Activated CD4-positive, alpha-beta T cell treated with anti-CD3 and anti-CD28 coated beads for 1 hour (primary cell): ENCODE measurements at regions not wholly inside any gene's neighbourhood (a gene's known extent, or its start where the extent isn't known, plus 50 kb on each side); places are given as distances from the start of the nearest gene placed in this dataset.

Source experiments
- DNase-seq: peaks from one replicate; pipeline ENCODE4 v3.0.0-alpha.2; 2020

DNA sequence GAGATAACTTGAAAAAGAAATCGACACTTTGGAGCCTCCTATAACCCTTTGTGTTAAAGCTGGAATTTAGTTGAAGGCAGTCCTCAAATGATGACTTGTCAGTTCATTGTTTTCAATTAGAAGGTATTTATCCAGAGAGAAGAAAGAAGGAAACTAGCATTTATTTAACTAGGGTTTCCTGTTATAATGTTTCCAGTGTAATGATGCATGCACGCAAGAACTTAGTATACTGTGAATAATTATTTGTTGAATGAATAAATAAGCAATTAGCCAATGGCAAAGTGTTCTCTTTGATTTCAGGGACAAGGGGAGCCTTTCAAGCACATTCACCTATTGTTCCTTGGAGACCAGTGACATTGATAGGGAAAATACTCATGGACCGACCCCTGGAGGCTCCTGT, 307.4 kb downstream of the KLF5 start:
- DNase-seq: no peak

DNA sequence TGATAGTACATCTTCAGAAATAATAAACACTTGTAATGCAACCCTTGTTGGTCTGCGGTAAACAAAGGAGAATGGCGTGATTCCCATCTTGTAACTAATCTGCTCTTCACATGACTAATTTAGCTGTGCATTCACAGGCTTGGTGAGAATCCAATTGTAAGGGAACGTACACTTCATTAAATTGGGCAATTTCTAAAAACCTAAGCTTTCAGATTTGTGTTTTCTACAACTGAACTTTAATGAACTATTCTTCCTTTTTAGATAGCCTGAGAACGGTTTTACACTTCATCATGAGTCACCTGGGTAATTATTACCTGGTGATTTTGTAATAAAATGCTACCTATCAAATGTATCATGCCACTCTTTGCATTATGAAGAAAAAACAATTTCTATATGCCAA, 306.9 kb downstream of the KLF5 start:
- no peak for DNase-seq

DNA sequence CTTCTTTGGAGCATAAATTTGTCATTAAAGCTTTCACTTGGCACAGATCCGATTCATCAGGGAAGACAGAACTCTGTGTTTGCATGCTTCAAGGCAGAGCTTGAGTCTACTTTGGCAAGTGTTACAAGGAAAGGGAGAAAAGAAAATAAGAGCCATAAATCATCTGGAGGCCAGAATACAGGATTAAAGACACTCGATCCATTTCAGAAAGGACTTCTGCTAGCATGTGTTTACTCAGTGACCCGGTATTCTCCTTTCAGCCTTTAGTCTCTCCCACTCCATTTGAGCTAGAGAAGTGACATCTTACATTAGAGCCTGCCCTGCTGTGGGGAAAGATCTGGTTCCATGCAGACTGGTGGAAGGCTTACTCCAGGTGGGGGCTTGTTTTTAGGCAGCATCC, 306.4 kb downstream of the KLF5 start:
- DNase-seq: no peak

DNA sequence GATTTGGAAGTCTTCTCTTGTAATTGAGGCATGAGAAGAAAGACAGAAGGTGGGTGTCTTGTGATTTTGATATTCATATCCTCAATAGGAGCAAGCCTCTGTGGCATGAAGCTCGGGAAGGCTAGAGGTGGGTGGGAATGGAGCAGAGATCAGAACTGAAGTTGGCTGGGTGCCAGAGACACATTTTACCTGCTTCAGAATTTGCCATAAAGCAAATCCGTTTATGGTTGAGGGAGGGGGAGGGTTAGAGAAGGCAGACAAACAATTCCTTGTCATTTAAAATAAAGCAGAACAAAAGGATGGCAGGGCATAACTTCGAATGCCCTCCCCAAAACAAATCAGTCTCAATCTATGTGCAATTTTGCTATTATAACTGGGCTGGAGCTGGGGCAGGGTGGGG, 305.9 kb downstream of the KLF5 start:
- no peak for DNase-seq

DNA sequence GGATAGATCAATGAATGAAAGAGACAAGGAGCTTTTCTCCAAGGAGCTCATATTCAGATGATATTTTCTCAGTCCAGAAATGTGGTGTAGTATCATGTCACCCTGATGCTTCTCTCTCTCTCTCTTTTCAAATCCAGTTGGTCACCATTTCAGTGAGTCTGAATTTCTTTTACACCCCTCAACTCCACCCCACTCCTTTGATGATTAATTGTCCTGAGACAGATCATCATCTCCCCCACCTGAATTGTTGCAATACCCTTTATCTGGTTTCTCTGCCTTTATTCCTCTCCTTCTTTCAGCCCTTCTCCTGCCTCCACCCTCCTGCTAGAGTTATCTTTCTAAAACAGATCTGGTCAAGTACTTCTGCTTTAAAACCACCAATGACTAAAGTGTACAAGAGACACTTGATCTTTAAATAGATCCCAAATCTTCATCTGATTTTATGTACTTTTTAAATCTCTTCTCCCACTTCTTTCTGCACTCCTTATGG, 299.8 kb downstream of the KLF5 start:
- DNase-seq: no peak

DNA sequence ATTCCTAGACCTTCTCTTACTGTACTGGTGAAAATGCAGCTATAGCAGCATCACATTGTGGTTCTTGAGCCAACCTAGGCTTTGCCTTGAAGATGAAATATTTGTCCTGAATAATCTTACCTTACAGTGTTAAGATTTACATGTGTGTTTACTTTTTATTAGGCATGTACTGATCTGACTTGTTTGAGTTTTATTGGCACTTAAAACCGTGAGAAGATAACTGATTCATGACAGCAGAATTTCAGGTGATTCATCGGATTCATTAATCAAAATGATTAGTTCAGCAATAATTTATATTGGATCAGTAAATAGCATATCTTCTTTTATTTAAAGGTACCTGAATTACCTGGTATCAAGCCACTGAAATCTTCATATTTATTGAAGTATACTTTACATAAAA, 296.3 kb downstream of the KLF5 start:
- no peak for DNase-seq

DNA sequence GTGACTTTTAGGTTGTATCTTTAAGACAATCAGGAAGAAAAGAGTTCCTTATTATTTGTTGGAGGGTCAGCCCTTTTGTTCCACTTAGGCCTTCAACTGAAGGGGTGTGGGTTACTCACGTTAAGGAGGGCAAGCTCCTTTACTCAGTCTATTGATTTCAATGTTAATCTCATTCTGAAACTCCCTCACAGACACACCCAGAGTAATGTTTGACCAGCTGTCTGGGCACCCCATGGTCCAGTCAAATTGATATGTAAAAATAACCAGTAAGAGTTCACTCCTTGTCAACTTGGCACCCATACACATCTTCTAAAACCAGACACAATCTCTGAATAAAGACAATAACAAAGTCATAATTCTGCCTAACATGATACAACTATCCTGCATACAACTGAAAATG, 292.9 kb downstream of the KLF5 start:
- no peak for DNase-seq

DNA sequence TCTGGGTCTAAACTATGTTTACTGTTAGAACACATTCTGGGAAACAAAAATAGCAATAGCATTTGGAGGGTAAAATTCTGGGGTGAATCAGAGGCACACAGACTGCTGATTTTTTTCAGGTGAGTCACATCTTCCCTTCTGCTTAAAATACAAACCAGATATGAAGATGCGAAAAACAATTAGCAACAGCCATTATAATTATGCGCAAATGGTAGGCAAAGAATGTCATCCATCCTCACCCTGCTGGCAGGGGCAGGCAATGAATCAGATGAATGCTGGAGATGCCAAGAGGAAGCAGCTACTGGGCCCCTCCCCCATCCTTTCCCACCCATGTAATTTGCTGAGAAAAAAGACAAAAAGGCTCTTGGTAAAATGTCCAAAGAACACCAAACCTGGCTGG, 282.9 kb downstream of the KLF5 start:
- DNase-seq: no peak

DNA sequence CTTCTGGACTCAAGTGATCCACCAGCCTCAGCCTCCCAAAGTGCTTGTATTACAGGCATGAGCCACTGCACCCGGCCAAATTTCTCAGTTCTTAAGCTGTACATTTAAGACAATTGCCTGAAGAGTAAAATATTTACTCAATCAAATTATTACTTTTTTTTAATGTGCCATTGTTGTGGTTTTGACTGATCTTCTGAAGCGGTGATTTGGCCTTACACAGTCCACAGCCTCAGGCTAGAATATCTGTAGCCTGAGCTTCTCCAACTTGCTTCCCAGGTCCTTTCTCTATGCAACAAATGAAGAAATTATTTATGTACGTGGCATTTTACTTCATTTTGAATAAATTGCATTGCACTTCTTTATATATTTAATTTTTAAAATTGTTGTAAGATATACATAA, 281.3 kb downstream of the KLF5 start:
- DNase-seq: no peak

DNA sequence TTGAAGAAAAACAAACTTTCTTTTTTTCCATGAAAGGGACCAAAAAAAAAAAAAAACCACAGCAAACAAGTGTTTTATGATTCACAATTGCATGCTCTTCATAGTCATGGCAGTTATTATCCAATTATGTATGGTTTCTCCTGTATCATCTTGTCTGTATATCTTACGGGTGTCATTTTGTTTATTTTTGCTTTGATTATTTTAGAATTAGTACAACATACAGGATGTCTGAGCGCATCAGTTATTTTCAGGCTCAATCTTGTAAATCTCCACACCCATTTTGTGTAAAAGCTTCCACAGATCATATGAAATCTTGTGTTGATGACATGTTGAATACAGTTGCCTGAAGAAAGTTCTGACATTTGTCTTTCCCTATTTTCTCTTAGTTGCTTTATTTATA, 280.3 kb downstream of the KLF5 start:
- no peak for DNase-seq

DNA sequence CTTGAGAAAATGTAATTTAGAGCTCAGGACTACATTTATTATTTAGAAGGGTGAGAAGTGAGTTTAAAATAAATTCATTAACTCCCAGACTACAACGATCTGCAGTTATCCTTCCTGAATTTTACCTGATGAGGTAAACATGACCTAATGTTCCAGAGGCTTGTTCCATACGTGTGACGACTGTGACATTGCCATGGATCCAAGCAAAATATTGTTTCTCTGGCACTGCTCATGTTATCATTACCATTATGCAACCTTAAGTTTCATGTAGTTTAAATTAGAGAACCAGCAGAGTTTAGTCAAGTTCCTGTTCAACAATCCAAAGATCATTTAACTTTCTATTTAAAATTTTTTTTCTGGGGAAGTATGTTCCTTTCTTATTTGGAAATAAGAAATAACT, 279.6 kb downstream of the KLF5 start:
- no peak for DNase-seq

DNA sequence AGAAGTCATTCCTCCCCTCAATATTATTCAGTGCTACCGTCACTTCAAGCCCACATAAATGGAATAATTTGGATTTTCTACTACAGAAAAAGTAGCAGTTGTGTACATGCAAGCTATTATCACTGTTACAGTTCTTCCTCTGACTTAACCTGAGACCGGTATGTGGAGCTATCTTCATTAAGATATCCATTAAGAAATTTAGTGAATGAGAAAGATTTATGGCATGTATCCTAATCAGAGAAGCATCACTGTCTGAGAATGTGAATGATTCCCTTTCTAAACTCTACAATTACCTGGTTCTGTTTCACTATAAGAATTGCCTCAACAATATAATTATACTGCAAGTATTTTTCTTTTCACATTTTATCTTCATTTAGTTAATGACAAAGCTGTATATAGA, 278.7 kb downstream of the KLF5 start:
- no peak for DNase-seq

DNA sequence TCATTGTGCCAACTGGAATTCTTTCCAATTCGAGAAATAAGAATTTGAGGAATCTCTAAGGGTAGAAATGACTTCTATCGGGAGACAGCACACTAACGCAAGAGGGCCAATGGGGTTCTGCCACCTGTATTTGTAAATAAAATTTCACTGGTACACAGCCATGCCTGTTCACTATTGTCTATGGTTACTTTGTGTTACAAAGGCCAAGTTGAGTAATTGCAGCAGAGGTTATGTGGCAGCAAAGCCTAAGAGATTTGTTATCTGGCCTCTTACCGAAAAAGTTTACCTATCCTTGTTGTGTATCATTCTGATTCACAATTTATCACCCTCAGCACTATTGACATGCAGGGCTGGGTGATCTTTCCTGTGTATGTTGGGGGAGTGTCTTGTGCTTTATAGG, 278.0 kb downstream of the KLF5 start:
- no peak for DNase-seq

DNA sequence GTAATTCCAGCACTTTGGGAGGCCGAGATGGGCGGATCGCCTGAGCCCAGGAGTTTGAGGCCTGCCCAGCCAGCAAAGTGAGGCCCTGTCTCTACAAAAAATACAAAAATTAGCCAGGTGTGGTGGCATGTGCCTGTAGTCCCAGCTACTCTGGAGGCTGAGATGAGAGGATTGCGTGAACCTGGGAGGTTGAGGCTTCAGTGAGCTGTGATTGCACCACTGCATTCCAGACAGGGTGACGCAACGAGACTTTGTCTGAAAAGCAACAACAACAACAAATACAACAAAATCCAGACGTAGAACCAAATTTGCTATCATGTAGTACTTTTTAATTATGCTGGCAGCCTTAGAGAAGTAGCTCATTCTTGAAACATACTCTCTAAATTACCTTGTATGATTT, 277.1 kb downstream of the KLF5 start:
- DNase-seq: no peak

DNA sequence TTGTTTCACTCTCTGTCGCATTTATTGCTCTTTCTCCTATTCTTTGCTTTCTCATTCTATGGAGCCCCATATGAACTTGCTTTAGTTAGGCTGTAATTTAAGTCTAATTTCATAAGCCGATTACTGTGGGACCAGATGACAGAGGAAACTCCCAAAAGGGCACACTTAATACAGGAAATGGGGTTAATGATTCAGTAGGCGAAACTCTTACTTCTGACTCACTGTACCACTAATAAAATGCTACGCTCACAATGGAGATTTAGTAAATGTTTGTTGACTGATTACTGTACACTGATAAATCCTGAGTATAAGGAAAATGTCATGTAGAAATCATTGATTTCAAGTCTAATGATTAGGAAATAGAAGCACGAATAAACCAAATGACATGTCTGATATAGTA, 276.4 kb downstream of the KLF5 start:
- no peak for DNase-seq

DNA sequence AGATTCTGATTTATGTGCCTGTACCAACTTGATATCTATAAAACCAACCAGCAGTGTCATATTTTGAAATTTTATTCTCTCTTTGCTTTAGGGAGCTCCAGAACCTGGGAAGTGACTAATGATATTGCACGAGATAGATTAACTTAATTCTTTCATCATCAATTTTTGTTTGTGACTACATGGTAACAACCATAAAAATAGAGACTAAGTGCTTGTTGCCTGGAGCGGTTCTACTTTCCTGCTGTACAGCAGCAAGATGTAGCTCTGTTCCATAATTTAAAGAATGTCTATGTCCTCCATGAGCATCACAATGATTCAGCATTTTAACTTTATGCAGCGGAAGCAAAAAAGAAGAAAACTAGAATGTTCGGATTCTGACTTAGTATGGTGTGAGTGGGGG, 275.6 kb downstream of the KLF5 start:
- no peak for DNase-seq

DNA sequence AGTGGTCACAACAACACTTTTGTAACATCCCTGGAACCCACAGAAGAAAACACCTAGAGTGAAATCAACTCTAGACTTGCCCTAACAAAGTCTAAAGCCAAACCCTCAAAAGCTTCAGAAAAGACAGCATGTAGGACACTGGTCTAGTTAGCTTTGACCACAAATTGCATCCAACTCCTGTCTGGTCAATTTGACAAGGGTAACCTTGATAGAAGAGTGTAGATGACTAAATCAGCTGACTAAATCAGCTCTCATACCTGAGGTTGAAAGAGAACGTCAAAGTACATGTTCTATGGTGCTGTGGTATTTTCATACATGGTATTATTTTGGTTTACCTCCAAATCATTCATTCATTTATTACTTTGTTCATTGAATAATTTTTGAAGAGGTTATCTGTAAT, 272.8 kb downstream of the KLF5 start:
- DNase-seq: no peak

DNA sequence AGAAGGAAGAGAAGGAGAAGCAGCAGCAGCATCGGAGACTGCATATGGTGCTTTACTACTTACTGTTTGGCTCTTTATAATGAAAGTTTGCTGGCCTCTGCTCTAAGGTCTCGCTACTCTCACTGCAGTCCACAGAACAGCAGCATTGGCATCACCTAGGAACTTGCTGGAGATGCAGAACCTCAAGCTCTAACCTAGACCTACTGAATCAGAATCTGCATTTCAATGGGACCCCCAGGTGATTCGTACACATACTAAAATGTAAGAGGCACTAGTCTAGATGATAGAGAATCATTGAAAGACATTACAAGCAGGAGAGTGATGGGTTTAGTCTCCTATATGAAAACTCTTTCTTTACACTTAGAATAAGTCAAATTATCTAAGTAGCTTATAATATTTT, 270.6 kb downstream of the KLF5 start:
- no peak for DNase-seq

DNA sequence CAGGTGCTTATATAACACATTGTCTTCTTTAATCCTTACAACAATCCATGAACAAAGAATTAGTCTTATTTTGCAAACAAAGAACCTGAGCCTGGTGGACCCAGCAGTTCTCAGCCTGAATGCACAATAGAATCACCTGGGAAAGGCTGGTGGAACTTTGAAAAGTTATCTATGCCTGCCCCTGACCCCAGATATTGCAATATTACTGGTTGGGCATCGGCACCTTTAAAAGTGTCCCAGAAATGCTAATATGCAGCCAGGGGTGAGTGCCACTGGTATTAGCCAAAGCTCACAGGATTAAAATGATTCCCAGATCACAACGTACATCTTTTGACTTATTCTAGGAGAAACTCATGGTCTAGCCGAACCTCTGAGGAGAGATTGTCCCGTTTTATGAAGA, 268.8 kb downstream of the KLF5 start:
- DNase-seq: no peak

DNA sequence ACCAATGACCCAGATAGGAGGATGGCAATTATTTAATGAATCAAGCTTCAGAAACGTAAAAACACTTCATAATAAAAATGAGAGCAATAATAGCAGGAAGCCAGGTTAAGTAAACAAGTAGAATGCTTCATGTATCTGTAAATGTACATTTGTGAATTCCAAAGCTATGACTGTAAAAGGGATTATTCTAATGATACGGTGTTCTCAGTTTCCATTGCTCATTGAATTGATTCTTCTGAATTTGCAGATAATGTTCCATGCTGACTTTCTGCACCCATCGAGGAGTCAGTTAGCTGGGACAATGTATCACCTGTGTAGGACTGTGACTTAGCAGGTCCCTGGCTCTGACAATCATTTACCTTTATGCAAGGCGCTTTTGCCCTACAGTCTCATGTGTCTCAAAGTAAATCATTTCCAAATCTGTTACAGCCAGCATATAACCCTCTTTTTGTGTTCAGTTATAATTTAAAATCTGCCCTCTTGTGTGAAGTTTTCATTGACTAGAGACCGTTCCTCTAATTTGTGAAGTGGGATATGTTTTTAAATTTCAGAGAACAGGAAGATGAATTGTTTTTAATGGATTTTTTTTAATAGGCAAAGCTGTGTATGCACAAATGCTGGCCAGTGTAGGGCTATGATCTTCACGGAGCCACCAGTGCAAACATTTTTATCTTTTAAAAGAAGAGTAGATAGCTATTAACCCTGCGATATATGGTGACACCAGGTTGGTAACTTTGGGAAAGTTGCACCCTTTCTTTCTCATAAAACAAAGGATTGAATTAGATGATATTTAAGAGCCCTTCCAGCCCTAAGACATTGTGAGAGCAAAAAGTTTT, 267.1 kb downstream of the KLF5 start:
- DNase-seq: no peak

DNA sequence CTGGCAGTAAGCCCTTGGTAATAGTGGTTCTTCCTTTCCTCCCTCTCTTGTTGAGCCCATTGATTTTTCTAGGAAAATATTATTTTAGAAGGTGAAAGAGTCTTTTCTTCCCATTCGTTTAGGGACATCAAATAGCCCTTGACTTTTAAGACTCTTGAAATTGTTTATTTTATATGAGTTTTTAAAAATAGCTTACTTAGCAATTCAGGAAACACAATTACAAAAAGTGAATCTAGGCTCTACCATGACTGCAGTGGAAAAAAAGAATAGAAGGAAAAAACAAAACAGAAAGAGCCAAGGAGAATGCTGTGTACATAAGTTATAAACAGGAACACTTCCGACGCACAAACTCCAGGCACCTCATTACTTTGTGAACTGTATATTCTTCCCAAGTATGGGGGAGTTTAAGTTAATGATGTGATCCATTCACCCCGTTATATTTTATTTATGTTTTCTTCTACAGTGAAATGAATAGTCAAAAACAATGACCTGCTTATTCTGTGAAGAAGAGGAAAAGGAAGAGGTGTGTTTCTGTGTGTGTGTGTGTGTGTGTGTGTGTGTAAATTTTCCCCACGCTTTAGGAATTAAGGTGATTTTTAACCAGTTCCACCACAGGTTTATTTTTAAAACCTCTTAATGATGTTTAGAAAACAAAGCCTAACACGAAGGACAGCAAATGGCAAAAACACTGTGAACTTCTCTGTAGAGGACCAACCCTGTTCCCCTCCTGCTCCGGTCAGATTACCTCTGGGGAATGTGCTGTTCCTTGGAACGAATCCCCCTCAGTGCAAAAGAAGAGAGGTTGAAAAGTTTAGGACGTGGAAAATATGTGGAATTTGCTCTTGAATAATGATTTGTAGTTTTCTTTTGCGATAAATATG, 266.3 kb downstream of the KLF5 start:
- DNase-seq: no peak

DNA sequence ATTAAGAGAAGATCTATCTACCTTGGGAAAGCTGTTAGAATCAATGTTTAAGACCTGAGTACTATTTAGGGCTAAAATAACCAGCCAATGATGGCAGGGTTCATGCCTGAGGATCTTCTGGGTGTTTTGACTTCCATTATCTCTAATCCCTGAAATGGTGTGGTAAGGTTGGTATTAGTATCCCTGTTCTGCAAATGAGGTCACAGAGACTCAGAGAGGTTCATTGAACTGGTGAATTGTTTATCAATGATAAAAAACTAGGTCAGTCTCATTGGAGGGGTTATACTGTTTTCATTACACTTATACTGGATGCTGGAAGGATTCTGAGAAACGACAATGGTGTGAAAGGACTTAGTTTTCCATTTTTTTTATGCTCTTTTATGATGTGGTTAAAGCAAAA, 264.8 kb downstream of the KLF5 start:
- no peak for DNase-seq

DNA sequence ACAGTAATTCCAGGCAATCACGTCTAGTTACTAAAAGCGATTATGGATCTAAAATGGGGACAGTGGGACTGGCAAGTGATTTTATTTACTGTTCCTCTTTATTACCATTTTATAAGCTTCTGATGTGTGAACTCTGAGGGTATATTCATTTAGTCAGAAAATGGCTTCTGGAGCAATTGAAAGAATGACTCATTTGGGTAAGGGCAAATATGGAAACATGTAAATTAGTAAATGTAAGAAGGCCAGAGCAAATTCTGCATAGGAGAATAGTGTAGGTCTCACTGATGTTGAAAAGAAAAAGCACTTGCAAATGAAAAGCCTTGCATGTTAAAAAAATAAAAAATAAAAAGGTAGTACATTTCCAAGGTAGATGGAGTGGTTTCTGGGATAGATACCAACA, 262.2 kb downstream of the KLF5 start:
- DNase-seq: no peak

DNA sequence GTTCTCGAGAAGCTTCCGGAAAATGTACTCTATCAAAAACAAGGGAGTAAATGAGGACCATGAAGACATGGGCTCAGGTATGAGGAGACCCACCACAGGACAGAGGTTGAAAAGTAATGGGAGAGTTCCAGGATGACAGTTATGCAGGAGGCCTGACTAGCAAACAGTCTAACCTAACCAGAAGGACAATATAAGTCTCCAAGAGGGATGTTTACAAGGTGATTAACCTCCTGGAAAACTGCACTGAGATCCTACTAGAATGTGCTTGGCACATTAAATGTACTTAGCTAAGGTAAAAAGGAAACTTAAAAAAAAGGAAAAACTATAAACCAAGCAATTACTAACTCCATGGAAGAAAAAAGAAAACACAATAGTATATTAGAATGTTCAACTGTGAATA, 258.3 kb downstream of the KLF5 start:
- DNase-seq: no peak
